GM19025 (cell line): ENCODE measurements at regions not wholly inside any gene's neighbourhood (a gene's known extent, or its start where the extent isn't known, plus 50 kb on each side); places are given as distances from the start of the nearest gene placed in this dataset.

ENCODE experiments used
- ATAC-seq: cut with Tn5 transposase; IDR thresholded peaks from one replicate; pipeline ENCODE4 v1.9.1; 2021; ENCODE audit warnings: mild to moderate bottlenecking, low read depth, moderate library complexity; ENCODE audit not compliant: unreplicated experiment

DNA sequence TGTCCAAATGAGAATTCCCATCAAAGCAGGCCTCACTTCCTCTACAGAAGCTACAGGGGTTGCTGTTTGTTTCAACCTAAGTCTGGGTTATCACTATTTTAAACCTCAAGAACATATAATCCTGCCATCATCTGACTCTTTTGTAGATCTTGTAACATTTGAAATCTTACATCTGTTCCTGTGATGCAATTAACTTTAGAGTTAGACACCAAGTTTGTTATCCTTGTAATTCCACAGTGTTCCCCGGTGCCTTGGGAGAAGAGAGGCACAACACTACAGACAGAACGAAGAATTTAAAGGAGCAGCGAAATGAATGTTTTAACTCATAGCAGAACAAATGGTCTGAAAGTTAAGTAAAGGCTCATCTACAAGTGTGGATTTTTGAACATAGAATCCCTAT, 116.1 kb downstream of the UCHL5 start:
- ATAC-seq, result no peak

- no peak for ATAC-seq
Observed at GRCh38 chr1:192943522-192943921, 115.6 kb downstream of the UCHL5 start.

GRCh38 chr1:192945390-192946130, 113.6 kb downstream of the UCHL5 start:
- ATAC-seq, result no peak

DNA sequence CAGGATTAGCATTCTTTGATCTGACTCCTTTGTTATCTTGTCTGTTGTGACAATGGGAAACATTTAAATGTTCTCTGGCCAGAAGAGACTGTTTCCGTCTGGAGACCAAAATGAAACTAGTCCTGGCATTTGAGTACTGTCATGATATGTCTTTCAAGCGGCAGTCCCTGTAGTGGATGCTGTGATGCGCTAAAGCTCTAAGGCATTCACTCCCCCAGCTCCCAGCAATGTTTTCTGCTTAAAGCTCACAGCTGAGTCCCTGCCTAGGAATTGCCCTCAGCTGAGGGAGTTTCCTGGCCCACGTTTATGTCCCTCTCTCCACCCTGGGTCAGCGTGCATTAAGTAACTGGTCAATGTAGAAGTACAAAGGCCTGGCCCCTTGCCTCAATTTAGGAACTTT, 109.4 kb downstream of the UCHL5 start:
- no peak for ATAC-seq

GRCh38 chr1:192950926-192951325, 108.2 kb downstream of the UCHL5 start:
- ATAC-seq, result no peak

- peak; percentile 83 for ATAC-seq
Observed at GRCh38 chr1:192951691-192952460, 107.3 kb downstream of the UCHL5 start.

GRCh38 chr1:192952646-192953045, 106.5 kb downstream of the UCHL5 start:
- ATAC-seq, result no peak

GRCh38 chr1:192954705-192955265, 104.4 kb downstream of the UCHL5 start:
- ATAC-seq, result no peak

- no peak for ATAC-seq
Observed at GRCh38 chr1:192958350-192958749, 100.8 kb downstream of the UCHL5 start.

DNA sequence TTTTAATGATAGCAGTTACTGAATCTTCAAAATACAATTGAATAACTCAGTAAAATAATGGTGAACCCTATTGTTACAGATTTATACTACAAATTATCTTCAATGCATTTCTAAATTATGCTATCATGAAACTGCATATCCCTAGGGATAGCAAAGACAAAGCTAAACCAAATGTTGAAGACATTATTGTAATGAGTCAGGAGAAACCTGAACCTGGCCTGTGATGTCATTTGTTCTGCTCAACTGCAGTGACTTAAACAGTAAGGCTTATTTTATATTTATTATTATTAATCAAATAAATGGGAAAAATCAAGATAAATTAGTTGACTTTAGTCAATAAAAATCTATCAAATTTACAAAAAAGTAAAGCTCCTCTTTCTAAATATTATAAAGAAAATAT, 100.3 kb downstream of the UCHL5 start:
- no peak for ATAC-seq

GRCh38 chr1:192959657-192960186, 99.4 kb downstream of the UCHL5 start:
- no peak for ATAC-seq
